B cell (primary cell): ENCODE measurements at regions not wholly inside any gene's neighbourhood (a gene's known extent, or its start where the extent isn't known, plus 50 kb on each side); places are given as distances from the start of the nearest gene placed in this dataset.

Source experiments
- CTCF ChIP-seq: fragments of 200-600 bp; IDR thresholded peaks from one replicate; pipeline ENCODE4 v1.8.0; 2022; ENCODE audit warnings: antibody characterized with exemption, mild to moderate bottlenecking
- EZH2 ChIP-seq: IDR thresholded peaks from 2 replicates; pipeline ENCODE4 v1.6.1; 2012; ENCODE audit warnings: borderline replicate concordance, low read depth, mild to moderate bottlenecking, moderate library complexity, low read length; ENCODE audit not compliant: insufficient read depth, poor library complexity, severe bottlenecking

- TF ChIP-seq CTCF (no peak), EZH2 (no peak)
Measured at GRCh38 chr15:94704421-94704820, 473.1 kb downstream of the MCTP2 start.
